Activated naive CD8-positive, alpha-beta T cell treated with anti-CD3 and anti-CD28 coated beads, Interleukin-2, amount 50 U/mL, for 24 hours (primary cell): ENCODE measurements at regions not wholly inside any gene's neighbourhood (a gene's known extent, or its start where the extent isn't known, plus 50 kb on each side); places are given as distances from the start of the nearest gene placed in this dataset.

Experiments
- ATAC-seq: fragments of 150-1000 bp; cut with Tn5 transposase; one replicate; pipeline ENCODE4 v1.10.0; 2021
- DNase-seq: peaks from one replicate; pipeline ENCODE4 v3.0.0; 2021
- H3K27ac Mint-ChIP-seq: one replicate; pipeline ENCODE4 v1.8.0; 2021; ENCODE audit warnings: mild to moderate bottlenecking, mixed read lengths
- H3K27me3 Mint-ChIP-seq: one replicate; pipeline ENCODE4 v1.8.0; 2021; ENCODE audit warnings: mixed read lengths
- H3K36me3 Mint-ChIP-seq: one replicate; pipeline ENCODE4 v1.8.0; 2021; ENCODE audit warnings: low read depth, mixed read lengths
- H3K4me1 Mint-ChIP-seq: one replicate; pipeline ENCODE4 v1.8.0; 2021; ENCODE audit warnings: mixed read lengths
- H3K4me3 Mint-ChIP-seq: one replicate; pipeline ENCODE4 v1.8.0; 2021; ENCODE audit warnings: mild to moderate bottlenecking, moderate library complexity, mixed read lengths
- H3K9me3 Mint-ChIP-seq: one replicate; pipeline ENCODE4 v1.8.0; 2021; ENCODE audit warnings: mixed read lengths

DNA sequence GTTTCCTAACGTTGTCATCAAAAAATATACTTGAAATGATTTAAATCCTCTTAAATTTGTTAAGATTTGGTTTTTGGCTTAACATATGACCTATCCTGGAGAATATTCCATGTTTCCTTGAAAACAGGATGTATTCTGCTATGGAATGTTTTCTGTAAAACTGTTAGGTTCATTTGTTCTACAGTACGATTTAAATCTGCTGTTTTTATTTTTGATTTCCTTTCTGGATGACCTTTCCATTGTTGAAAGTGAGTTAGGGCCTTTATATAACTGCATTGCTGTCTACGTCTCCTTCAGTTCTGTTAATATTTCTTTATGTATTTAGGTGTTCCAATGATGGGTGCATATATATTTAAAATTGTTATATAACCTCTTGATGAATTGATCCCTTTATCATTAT is 465.3 kb upstream of the ALCAM start:
- Mint-ChIP-seq H3K4me3 (no peak overlapping the region), H3K27ac (no peak overlapping the region), H3K27me3 (no peaks in the 10 kb centered on the region), H3K4me1 (no peaks in the 10 kb centered on the region), H3K9me3 (no peaks in the 10 kb centered on the region), H3K36me3 (no peaks in the 10 kb centered on the region)
- DNase-seq = no peak
- no peak for ATAC-seq

GRCh38 chr3:104903064-104903463 is 463.6 kb upstream of the ALCAM start:
- Mint-ChIP-seq H3K9me3 (peaks cover 3% of the 10 kb centered on the region), H3K4me1 (no peaks in the 10 kb centered on the region), H3K27me3 (no peaks in the 10 kb centered on the region), H3K36me3 (no peaks in the 10 kb centered on the region), H3K4me3 (no peak overlapping the region), H3K27ac (no peak overlapping the region)
- no peak for ATAC-seq
- DNase-seq = no peak

DNA sequence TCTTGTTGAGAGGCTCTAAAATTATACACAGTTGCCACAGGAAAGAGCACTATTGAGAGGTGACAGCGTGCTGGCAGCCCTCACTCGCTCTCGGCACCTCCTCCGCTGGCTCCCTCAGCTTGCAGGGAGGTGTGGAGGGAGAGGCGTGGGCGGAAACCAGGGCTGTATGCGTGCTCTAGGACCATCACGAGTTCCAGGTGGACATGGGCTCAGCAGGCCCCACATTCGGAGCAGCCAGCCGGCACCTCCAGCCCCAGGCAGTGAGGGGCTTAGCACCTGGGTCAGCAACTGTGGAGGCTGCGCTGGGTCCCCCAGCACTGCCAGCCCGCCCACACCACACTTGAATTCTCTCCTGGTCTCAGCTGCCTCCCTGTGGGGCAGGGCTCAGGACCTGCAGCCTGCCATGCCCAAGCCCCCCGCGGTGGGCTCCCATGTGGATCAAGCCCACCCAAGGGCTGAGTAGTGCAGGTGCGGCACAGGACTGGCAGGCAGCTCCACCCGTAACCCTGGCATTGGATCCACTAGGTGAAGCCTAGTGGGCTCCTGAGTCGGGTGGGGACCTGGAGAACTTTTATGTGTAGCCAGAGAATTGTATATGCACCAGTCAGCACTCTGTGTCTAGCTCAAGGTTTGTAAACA is 460.6 kb upstream of the ALCAM start:
- H3K9me3 Mint-ChIP-seq = peaks cover 3% of the 10 kb centered on the region
- no peaks in the 10 kb centered on the region for H3K27me3 Mint-ChIP-seq
- no peak for ATAC-seq
- H3K4me3 Mint-ChIP-seq = no peak overlapping the region
- no peak overlapping the region for H3K27ac Mint-ChIP-seq
- DNase-seq = no peak
- H3K36me3 Mint-ChIP-seq = no peaks in the 10 kb centered on the region
- no peaks in the 10 kb centered on the region for H3K4me1 Mint-ChIP-seq

- ATAC-seq (no peak), DNase-seq (no peak)
- Mint-ChIP-seq H3K27me3 (no peaks in the 10 kb centered on the region), H3K9me3 (peaks cover 3% of the 10 kb centered on the region), H3K27ac (no peak overlapping the region), H3K4me1 (no peaks in the 10 kb centered on the region), H3K36me3 (no peaks in the 10 kb centered on the region), H3K4me3 (no peak overlapping the region)
Observed at GRCh38 chr3:104907507-104907906, 459.2 kb upstream of the ALCAM start.

DNA sequence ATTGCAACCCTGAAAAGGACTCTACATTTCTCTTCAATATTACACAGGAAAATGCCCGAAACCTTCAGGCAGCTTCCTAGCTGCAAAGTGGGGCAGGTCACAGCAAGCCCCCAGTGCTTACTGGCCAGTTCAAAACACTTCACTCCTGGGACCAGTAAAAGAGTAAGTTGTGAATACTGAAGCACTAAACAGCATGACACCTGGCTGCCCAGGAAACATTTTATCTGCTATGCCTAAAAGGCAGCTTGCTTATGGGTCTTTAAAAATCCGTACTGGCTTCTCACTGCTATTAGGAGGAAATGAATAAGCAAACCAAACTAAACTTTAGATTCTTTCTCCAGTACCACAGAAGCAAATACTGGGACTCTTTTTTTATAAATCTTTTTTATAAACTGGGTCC is 457.9 kb upstream of the ALCAM start:
- H3K9me3 Mint-ChIP-seq = peaks cover 3% of the 10 kb centered on the region

GRCh38 chr3:104909198-104909597 is 457.5 kb upstream of the ALCAM start:
- H3K4me3 Mint-ChIP-seq = no peak overlapping the region
- ATAC-seq = no peak
- H3K27me3 Mint-ChIP-seq = no peaks in the 10 kb centered on the region
- no peaks in the 10 kb centered on the region for H3K36me3 Mint-ChIP-seq
- no peak for DNase-seq
- H3K9me3 Mint-ChIP-seq = peaks cover 3% of the 10 kb centered on the region
- no peaks in the 10 kb centered on the region for H3K4me1 Mint-ChIP-seq
- no peak overlapping the region for H3K27ac Mint-ChIP-seq

More for the DNA sequence above, 457.9 kb upstream of the ALCAM start:
- H3K36me3 Mint-ChIP-seq = no peaks in the 10 kb centered on the region
- no peaks in the 10 kb centered on the region for H3K27me3 Mint-ChIP-seq
- H3K27ac Mint-ChIP-seq = no peak overlapping the region
- DNase-seq (no peak), ATAC-seq (no peak)
- H3K4me1 Mint-ChIP-seq = no peaks in the 10 kb centered on the region
- no peak overlapping the region for H3K4me3 Mint-ChIP-seq

- H3K36me3 Mint-ChIP-seq = no peaks in the 10 kb centered on the region
- no peak overlapping the region for H3K27ac Mint-ChIP-seq
- no peak overlapping the region for H3K4me3 Mint-ChIP-seq
- no peaks in the 10 kb centered on the region for H3K27me3 Mint-ChIP-seq
- ATAC-seq (no peak), DNase-seq (no peak)
- H3K9me3 Mint-ChIP-seq = peaks cover 3% of the 10 kb centered on the region
- H3K4me1 Mint-ChIP-seq = no peaks in the 10 kb centered on the region
Observed at GRCh38 chr3:104909721-104910120, 457.0 kb upstream of the ALCAM start.

- Mint-ChIP-seq H3K27me3 (no peaks in the 10 kb centered on the region), H3K27ac (no peak overlapping the region), H3K36me3 (no peaks in the 10 kb centered on the region), H3K4me3 (no peak overlapping the region), H3K9me3 (peaks cover 3% of the 10 kb centered on the region), H3K4me1 (no peaks in the 10 kb centered on the region)
- ATAC-seq = no peak
- no peak for DNase-seq
Observed at GRCh38 chr3:104911376-104911775, 455.3 kb upstream of the ALCAM start.

GRCh38 chr3:104916971-104917370 is 449.7 kb upstream of the ALCAM start:
- Mint-ChIP-seq H3K4me3 (no peak overlapping the region), H3K4me1 (no peaks in the 10 kb centered on the region), H3K9me3 (peaks cover 5% of the 10 kb centered on the region), H3K27ac (no peak overlapping the region), H3K27me3 (peaks cover 1% of the 10 kb centered on the region), H3K36me3 (no peaks in the 10 kb centered on the region)
- no peak for DNase-seq
- ATAC-seq = no peak

DNA sequence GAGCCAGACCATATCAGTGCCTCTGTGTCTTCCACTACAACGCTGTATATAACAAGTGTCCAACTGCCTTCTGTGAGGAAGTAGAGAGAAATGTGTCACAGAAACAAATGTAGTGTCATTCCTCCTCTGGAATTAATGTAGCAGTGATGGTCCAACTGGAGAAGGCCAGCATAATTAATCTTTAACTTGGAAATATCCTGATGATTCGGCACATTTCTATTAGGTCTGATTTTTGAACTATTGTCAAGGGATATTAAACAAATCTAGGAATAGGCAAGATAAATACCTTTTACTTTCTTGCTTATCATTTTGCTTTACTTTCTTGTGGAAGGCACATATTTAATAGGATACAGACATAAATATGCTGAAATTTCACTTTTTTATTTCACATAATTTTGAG is 446.2 kb upstream of the ALCAM start:
- Mint-ChIP-seq H3K4me3 (no peak overlapping the region), H3K27me3 (peaks cover 1% of the 10 kb centered on the region), H3K4me1 (no peaks in the 10 kb centered on the region), H3K27ac (no peak overlapping the region), H3K9me3 (peaks cover 8% of the 10 kb centered on the region), H3K36me3 (no peaks in the 10 kb centered on the region)
- no peak for ATAC-seq
- DNase-seq = no peak

- no peaks in the 10 kb centered on the region for H3K36me3 Mint-ChIP-seq
- H3K4me3 Mint-ChIP-seq = no peak overlapping the region
- ATAC-seq (no peak), DNase-seq (no peak)
- no peaks in the 10 kb centered on the region for H3K27me3 Mint-ChIP-seq
- H3K4me1 Mint-ChIP-seq = no peaks in the 10 kb centered on the region
- no peak overlapping the region for H3K27ac Mint-ChIP-seq
- H3K9me3 Mint-ChIP-seq = peaks cover 12% of the 10 kb centered on the region
Observed at GRCh38 chr3:104933972-104934371, 432.7 kb upstream of the ALCAM start.

GRCh38 chr3:104935613-104936012 is 431.1 kb upstream of the ALCAM start:
- Mint-ChIP-seq H3K4me3 (no peak overlapping the region), H3K36me3 (no peaks in the 10 kb centered on the region), H3K9me3 (peaks cover 10% of the 10 kb centered on the region), H3K4me1 (no peaks in the 10 kb centered on the region), H3K27me3 (no peaks in the 10 kb centered on the region), H3K27ac (no peak overlapping the region)
- DNase-seq = no peak
- ATAC-seq = no peak

DNA sequence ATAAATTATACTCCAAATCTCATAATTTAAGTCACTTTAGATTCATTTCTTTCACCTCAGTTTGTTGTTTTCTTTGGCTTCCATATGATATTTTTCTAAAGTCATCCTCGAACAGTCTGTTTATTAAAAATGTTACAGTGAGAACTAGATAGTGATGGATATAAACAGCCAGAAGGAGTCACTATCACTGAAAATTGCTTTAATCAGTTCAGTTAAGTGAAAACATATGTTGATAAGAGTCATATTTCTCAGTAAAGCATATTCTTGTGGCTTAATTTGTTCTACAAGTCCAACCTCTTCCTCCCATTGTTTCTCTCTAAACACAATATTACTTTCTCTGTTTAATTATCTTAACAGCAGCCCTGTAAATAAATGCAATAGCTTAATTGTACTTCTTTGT is 427.5 kb upstream of the ALCAM start:
- Mint-ChIP-seq H3K36me3 (no peaks in the 10 kb centered on the region), H3K4me3 (no peak overlapping the region), H3K27me3 (no peaks in the 10 kb centered on the region), H3K4me1 (no peaks in the 10 kb centered on the region), H3K9me3 (no peaks in the 10 kb centered on the region), H3K27ac (no peak overlapping the region)
- ATAC-seq (no peak), DNase-seq (no peak)

- Mint-ChIP-seq H3K4me1 (no peaks in the 10 kb centered on the region), H3K36me3 (no peaks in the 10 kb centered on the region), H3K27me3 (no peaks in the 10 kb centered on the region), H3K9me3 (no peaks in the 10 kb centered on the region), H3K27ac (no peak overlapping the region), H3K4me3 (no peak overlapping the region)
- DNase-seq = no peak
- no peak for ATAC-seq
Observed at GRCh38 chr3:104941785-104942184, 424.9 kb upstream of the ALCAM start.

- Mint-ChIP-seq H3K36me3 (no peaks in the 10 kb centered on the region), H3K9me3 (peaks cover 9% of the 10 kb centered on the region), H3K4me1 (no peaks in the 10 kb centered on the region), H3K27me3 (no peaks in the 10 kb centered on the region), H3K27ac (no peak overlapping the region), H3K4me3 (no peak overlapping the region)
- ATAC-seq = no peak
- no peak for DNase-seq
Observed at GRCh38 chr3:104943974-104944373, 422.7 kb upstream of the ALCAM start.

GRCh38 chr3:104947943-104948342 is 418.8 kb upstream of the ALCAM start:
- no peaks in the 10 kb centered on the region for H3K27me3 Mint-ChIP-seq
- no peak overlapping the region for H3K4me3 Mint-ChIP-seq
- no peak for DNase-seq
- H3K36me3 Mint-ChIP-seq = no peaks in the 10 kb centered on the region
- H3K27ac Mint-ChIP-seq = no peak overlapping the region
- H3K9me3 Mint-ChIP-seq = peaks cover 12% of the 10 kb centered on the region
- no peak for ATAC-seq
- H3K4me1 Mint-ChIP-seq = no peaks in the 10 kb centered on the region
